DND-41 (cell line): ENCODE measurements at regions not wholly inside any gene's neighbourhood (a gene's known extent, or its start where the extent isn't known, plus 50 kb on each side); places are given as distances from the start of the nearest gene placed in this dataset.

Source experiments
- ATAC-seq: fragments of 200-7000 bp; cut with Tn5 transposase; 3 replicates; pipeline ENCODE4 v1.9.1; 2021; ENCODE audit warnings: low read depth; ENCODE audit not compliant: insufficient read depth
- DNase-seq: peaks from one replicate; pipeline ENCODE4 v3.0.0-alpha.2; 2020
- H2AFZ ChIP-seq: 2 replicates; pipeline ENCODE4 v1.6.0; 2012; ENCODE audit warnings: low read depth, low read length
- H3K27ac ChIP-seq: 2 replicates; pipeline ENCODE4 v1.5.1; 2012; ENCODE audit warnings: low read length, inconsistent platforms
- H3K27me3 ChIP-seq: fragments of 200-600 bp; sonication (generic); 2 replicates; pipeline ENCODE4 v1.6.0; 2012; ENCODE audit warnings: low read length, mild to moderate bottlenecking, inconsistent platforms; ENCODE audit not compliant: insufficient read depth, poor library complexity
- H3K36me3 ChIP-seq: 2 replicates; pipeline ENCODE4 v1.5.1; 2012; ENCODE audit warnings: low read length, inconsistent platforms; ENCODE audit not compliant: insufficient read depth
- H3K4me1 ChIP-seq: 2 replicates; pipeline ENCODE4 v1.5.1; 2012; ENCODE audit warnings: mild to moderate bottlenecking, low read length; ENCODE audit not compliant: insufficient read depth
- H3K4me2 ChIP-seq: 2 replicates; pipeline ENCODE4 v1.6.0; 2012; ENCODE audit warnings: mild to moderate bottlenecking, moderate library complexity, low read length, inconsistent platforms; ENCODE audit not compliant: insufficient read depth
- H3K4me3 ChIP-seq, 2 experiments: fragments of 200-600 bp in 1 of 2; shearing (Covaris generic) in 1 of 2; 2 replicates each; pipeline ENCODE4 v1.5.1; 2012 to 2016; ENCODE audit warnings: inconsistent platforms in 2 of 2, low read length in 2 of 2, mild to moderate bottlenecking in 2 of 2, low read depth in 1 of 2, moderate library complexity in 1 of 2
- H3K79me2 ChIP-seq: 2 replicates; pipeline ENCODE4 v1.6.0; 2012; ENCODE audit warnings: low read length, inconsistent platforms; ENCODE audit not compliant: insufficient read depth
- H3K9ac ChIP-seq: 2 replicates; pipeline ENCODE4 v1.6.0; 2012; ENCODE audit warnings: low read depth, mild to moderate bottlenecking, inconsistent platforms, low read length, moderate library complexity
- H3K9me3 ChIP-seq: 2 replicates; pipeline ENCODE4 v1.5.1; 2012; ENCODE audit warnings: low read length, moderate library complexity, mild to moderate bottlenecking, inconsistent platforms; ENCODE audit not compliant: insufficient read depth, severe bottlenecking
- H4K20me1 ChIP-seq: 2 replicates; pipeline ENCODE4 v1.6.0; 2012; ENCODE audit warnings: low read length; ENCODE audit not compliant: insufficient read depth
- EZH2 ChIP-seq: IDR thresholded peaks from 3 replicates; pipeline ENCODE4 v1.6.1; 2012; ENCODE audit warnings: borderline replicate concordance, low read depth, mild to moderate bottlenecking, moderate library complexity, low read length, inconsistent platforms; ENCODE audit not compliant: severe bottlenecking
- TF ChIP-seq, protein P1 (sequence below): IDR thresholded peaks from 2 replicates; pipeline ENCODE4 v1.5.1; 2012; ENCODE audit warnings: borderline replicate concordance, low read length, moderate library complexity, mild to moderate bottlenecking; ENCODE audit not compliant: poor library complexity, severe bottlenecking; ENCODE audit errors: extremely low read depth

DNA sequence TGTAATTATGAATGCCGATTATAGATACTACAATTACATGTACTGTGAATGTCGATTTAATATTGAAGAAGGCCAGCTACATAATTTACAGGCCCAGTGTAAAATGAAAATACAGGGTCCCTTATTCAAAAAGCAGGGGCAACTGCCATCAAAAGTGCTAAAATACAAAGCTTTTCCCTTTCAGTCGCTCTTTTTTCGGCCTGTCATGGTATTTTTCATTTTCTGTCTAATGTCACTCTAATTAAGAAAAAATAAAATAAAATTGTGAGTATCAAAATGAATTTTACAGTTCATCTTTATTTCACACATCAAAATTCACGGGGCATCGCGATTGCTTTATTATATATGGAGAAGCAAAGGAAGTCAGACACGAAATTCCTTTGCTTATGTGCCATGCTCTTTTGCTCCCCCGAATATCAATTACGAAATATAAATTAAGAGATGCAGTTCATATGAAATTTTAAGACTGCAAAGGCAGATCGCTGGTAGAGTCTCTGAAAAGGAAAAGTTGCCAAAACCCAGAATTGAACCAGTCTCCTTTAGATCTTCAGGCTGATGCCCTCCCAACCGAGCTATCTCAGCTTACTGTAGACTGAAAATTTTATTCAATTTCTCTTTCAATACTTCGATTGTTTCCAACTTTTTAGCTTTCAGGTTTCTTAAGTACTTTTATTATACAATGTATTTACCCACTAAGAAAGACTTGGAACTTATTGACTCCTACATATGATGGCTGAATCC, 197.0 kb downstream of the TRIM27 start:
- ATAC-seq (no peak), DNase-seq (no peak)
- H3K4me1 ChIP-seq: peaks cover 12% of the 10 kb centered on the region
- H3K27ac ChIP-seq: no peak overlapping the region
- no peak overlapping the region for H3K4me3 ChIP-seq
- no peaks in the 10 kb centered on the region for H3K36me3 ChIP-seq
- no peaks in the 10 kb centered on the region for H3K79me2 ChIP-seq
- H3K4me2 ChIP-seq: no peak overlapping the region
- H3K27me3 ChIP-seq: peaks cover 10% of the 10 kb centered on the region
- no peaks in the 10 kb centered on the region for H4K20me1 ChIP-seq
- H2AFZ ChIP-seq: no peak overlapping the region
- TF ChIP-seq, protein P1, sequence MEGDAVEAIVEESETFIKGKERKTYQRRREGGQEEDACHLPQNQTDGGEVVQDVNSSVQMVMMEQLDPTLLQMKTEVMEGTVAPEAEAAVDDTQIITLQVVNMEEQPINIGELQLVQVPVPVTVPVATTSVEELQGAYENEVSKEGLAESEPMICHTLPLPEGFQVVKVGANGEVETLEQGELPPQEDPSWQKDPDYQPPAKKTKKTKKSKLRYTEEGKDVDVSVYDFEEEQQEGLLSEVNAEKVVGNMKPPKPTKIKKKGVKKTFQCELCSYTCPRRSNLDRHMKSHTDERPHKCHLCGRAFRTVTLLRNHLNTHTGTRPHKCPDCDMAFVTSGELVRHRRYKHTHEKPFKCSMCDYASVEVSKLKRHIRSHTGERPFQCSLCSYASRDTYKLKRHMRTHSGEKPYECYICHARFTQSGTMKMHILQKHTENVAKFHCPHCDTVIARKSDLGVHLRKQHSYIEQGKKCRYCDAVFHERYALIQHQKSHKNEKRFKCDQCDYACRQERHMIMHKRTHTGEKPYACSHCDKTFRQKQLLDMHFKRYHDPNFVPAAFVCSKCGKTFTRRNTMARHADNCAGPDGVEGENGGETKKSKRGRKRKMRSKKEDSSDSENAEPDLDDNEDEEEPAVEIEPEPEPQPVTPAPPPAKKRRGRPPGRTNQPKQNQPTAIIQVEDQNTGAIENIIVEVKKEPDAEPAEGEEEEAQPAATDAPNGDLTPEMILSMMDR: no peak
- TF ChIP-seq EZH2: no peak
- H3K9ac ChIP-seq: no peak overlapping the region
- H3K9me3 ChIP-seq: no peaks in the 10 kb centered on the region

- Histone ChIP-seq H4K20me1 (no peaks in the 10 kb centered on the region), H3K9ac (no peak overlapping the region), H3K27ac (no peak overlapping the region), H3K27me3 (peaks cover 10% of the 10 kb centered on the region), H3K4me2 (peak overlapping the region; percentile 78; the same call in 1 of the 2 replicates), H3K4me1 (peaks cover 12% of the 10 kb centered on the region), H3K4me3 (no peak overlapping the region), H3K36me3 (no peaks in the 10 kb centered on the region), H2AFZ (no peak overlapping the region), H3K79me2 (no peaks in the 10 kb centered on the region), H3K9me3 (no peaks in the 10 kb centered on the region)
- ATAC-seq (no peak), DNase-seq (no peak)
- TF ChIP-seq, protein P1: no peak
- no peak for TF ChIP-seq EZH2
Observed at GRCh38 chr6:28727559-28728211, 196.1 kb downstream of the TRIM27 start.

DNA sequence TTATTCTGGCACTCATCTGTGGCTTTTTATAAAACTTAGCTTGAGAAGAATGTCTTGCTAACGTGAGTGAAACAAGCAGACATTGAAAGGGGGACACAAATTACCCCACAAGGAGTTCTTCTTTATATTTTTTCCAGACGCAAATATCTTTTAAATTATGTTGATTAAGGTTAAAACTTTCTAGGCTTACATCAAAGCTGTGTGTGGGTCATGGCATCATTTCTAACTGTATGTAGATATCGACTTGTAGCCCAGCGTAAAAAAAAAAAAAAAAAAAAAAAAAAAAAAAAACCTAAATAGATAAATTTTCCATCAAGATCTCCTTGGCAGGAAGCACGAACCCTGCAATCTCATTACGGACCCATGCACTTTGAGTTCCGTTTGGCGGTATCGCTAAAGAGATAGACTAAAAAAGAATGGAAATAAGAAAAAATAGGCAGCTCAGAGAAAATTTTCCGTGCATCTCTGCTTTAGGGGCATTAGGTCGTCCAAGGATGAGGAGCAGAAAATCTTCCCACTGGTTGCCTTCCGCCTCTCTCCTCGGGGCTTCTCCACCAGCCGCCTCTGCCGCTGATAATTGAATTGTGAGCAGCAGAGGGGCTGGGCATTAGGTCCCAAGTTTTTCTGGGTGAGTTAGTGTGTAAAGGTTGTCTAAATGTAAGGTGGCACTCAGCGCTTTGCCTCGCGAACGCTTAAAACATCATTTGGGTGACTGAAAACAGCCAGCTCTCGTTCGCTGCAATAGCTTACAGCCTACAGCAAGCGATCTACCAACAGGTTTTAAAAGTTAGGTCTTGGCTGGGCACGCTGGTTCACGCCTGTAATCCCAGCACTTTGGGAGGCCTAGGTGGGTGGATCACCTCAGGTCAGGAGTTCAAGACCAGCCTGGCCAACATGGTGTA, 194.0 kb downstream of the TRIM27 start:
- no peak overlapping the region for H2AFZ ChIP-seq
- H3K79me2 ChIP-seq: no peaks in the 10 kb centered on the region
- peak overlapping the region; percentile 43; the same call in 1 of the 2 replicates for H3K9ac ChIP-seq
- peak overlapping the region; percentile 60 to 66; a peak in 3 of 4 replicates for H3K4me3 ChIP-seq
- H3K4me1 ChIP-seq: peaks cover 12% of the 10 kb centered on the region
- DNase-seq: no peak
- no peak for TF ChIP-seq EZH2
- TF ChIP-seq, protein P1: no peak
- H3K9me3 ChIP-seq: no peaks in the 10 kb centered on the region
- H3K4me2 ChIP-seq: peak overlapping the region; percentile 78
- H3K36me3 ChIP-seq: no peaks in the 10 kb centered on the region
- no peak for ATAC-seq
- no peaks in the 10 kb centered on the region for H4K20me1 ChIP-seq
- peaks cover 10% of the 10 kb centered on the region for H3K27me3 ChIP-seq
- H3K27ac ChIP-seq: no peak overlapping the region
